GM18502 (cell line): ENCODE measurements at regions not wholly inside any gene's neighbourhood (a gene's known extent, or its start where the extent isn't known, plus 50 kb on each side); places are given as distances from the start of the nearest gene placed in this dataset.
"Not testable (repeated sequence)": the region's sequence is repeated elsewhere in the genome, so short reads cannot be mapped to it uniquely, and the experiment has no call there.

ENCODE experiments used
- ATAC-seq: cut with Tn5 transposase; IDR thresholded peaks from one replicate; pipeline ENCODE4 v1.9.1; 2021; ENCODE audit warnings: mild to moderate bottlenecking; ENCODE audit not compliant: unreplicated experiment, poor library complexity

- no peak for ATAC-seq
Measured at GRCh38 chr6:159642995-159643394, 50.0 kb downstream of the SOD2 start.

- no peak for ATAC-seq
Measured at GRCh38 chr6:159642481-159642880, 50.6 kb downstream of the SOD2 start.

DNA sequence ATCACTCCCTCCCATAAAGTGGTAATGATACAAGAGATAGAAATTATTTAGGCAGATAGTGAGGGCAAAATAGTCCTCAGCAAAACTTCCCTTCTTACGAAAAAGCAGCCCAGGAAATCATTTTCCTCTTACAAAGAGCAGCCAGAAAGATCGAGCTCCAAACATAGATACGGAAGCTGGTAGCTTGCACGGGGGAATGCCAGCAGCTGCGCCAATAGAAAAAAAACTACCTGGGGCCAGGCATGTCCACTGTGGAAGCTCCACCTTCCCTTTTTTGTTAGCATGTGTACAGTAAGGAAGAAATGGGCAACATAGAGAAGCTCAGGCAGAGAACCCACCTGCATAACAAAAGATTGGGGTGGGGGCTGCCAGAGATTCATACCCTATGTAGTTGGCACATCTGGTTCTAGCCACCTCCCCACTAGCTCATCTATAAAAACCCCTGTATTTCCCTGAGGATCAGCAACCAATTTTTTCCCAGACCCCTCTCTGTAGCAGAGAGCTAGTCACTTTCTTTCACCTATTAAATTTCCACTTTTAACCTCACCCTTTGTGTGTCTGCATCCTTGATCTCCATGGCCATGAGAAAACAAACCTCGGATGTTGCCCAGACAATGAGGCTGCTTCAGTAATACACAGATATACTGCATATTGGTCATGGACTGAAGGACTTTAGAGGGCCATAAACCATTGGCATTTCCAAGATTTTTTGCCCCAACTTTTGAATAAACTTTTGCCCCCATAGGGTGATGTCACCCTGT lies 52.1 kb downstream of the SOD2 start:
- ATAC-seq: no peak

- ATAC-seq: no peak
Measured at GRCh38 chr6:159640322-159640721, 52.7 kb downstream of the SOD2 start.

GRCh38 chr6:159639721-159640120 lies 53.3 kb downstream of the SOD2 start:
- no peak for ATAC-seq

GRCh38 chr6:159633196-159633595 lies 59.8 kb downstream of the SOD2 start:
- ATAC-seq: no peak

- ATAC-seq: no peak
Measured at GRCh38 chr6:159631886-159632285, 61.2 kb downstream of the SOD2 start.

- no peak for ATAC-seq
Measured at GRCh38 chr6:159627939-159628338, 65.1 kb downstream of the SOD2 start.

- not testable (repeated sequence) for ATAC-seq
Measured at GRCh38 chr6:159626506-159626905, 66.5 kb downstream of the SOD2 start.

DNA sequence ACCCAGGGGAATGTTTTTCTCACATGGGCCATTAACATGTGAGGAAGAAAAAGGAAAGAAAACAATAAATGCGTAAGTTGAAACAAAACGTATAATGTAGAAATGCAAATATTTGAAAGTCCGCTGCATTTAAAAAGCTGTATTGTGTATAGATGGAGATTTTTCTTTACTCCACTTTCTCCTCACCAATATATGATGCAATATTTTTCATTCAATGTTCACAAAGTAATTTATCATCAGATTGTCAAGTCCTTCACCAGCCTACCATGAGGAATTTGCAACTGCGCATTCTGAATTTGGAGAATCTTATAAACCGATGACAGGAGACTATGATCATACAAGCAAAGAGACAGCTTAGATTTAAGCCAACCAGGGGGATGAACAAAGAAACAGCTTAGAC lies 69.9 kb downstream of the SOD2 start:
- ATAC-seq: no peak

DNA sequence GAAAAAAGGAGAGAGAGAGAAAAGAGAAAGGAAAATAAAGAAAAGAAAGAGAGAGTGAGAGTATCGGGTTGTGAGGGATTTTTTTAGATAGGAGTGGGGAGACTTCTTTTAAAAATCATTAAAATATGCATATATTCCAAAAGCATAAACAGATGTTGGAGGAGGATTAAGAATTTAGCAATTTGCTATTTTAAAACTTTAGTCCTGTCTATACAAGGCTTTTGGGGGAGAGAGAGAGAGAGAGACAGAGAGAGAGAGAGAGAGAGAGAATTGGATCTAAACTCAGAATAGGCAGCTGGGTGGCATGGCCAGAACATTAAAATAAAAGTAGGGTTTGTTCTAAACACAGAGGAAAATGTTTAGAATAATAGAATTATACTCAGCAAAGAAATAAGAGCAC lies 72.1 kb downstream of the SOD2 start:
- no peak for ATAC-seq

GRCh38 chr6:159617444-159617843 lies 75.6 kb downstream of the SOD2 start:
- ATAC-seq: no peak

GRCh38 chr6:159616456-159616855 lies 76.6 kb downstream of the SOD2 start:
- ATAC-seq: no peak

DNA sequence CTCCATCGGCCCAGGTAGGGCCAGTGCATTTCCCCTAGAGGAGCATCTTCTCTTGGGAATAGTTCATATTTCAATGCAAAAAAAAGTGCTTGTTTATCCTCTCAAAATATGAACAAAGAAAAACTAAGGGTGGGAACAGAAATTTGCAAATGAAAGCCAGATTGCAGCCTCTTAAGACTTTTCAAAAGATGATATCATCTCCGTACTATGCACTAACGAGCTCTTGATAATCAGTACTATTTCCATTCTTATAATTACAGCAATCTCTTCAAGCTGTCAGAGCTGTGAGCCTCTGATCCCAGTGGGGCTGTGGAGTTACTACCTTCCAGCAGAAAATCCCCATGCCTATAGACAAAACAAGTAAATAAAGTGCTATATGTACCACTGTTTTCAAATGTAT lies 77.1 kb downstream of the SOD2 start:
- no peak for ATAC-seq

- no peak for ATAC-seq
Measured at GRCh38 chr6:159610881-159611280, 82.2 kb downstream of the SOD2 start.

DNA sequence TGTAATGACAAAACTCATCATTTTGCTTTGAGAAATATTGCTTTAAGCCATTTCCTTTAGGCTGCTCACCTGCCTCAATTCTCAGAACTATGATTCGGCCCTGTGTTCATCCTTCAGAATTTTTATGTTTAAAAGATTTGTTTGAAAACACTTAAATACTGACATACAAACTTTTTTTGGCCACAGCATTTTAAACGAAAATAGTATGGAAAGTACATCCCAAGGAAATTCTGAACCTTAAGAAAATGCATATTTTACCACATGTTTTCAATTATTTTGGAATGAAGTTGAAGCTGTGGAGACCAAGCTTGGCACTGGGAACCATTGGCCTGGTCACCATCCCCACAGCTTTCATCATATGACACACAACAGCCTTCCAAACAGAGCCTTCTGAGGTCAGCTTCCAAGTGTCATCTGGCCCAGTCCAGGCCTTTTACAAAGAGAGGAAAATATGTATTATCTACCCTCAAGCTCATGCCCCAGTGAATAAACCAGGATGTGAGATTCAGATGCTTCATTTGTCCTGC lies 83.3 kb downstream of the SOD2 start:
- ATAC-seq: no peak

- ATAC-seq: no peak
Measured at GRCh38 chr6:159608961-159609651, 83.9 kb downstream of the SOD2 start.

DNA sequence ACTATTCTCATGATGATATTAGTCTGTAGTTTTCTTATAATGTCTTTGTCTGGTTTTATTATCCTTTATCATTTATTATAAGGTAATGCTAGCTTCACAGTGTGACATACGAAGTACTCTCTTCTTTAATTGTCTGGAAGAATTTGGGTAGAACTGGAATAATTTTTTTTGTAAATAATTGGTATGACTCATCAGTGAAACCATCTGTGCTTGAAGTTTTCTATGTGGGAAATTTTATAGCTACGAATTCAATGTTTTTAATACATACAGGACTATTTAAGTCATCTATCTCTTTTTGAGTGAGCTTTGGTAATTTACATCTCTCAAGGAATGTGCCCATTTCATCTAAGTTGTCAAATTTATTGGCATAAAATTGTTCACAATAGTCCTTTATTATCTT lies 86.3 kb downstream of the SOD2 start:
- ATAC-seq: no peak

DNA sequence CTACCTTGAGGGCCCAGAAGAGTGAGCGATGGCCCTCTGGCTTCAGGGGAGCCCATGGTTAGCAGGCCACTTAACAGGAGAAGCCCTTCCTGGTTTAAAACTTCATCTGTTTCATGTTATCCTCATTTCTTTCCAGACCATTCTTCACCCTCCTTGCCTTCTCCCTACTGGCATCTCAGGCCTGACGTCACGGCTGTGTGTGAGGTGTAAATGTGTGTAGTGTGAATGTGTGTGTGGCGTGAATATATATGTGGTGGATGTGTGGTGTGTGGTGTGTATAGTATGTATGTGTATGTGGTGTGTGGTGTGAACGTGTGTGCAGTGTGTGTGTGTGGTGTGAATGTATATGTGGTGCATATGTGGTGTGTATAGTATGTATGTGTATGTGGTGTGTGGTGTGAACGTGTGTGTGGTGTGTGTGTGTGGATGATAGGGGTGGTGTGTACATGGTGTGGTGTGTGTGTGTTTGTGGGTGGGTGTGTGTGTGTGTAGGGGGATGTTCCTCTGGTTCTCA lies 88.5 kb downstream of the SOD2 start:
- no peak for ATAC-seq

GRCh38 chr6:159602431-159603041 lies 90.5 kb downstream of the SOD2 start:
- no peak for ATAC-seq

- no peak for ATAC-seq
Measured at GRCh38 chr6:159601211-159601610, 91.8 kb downstream of the SOD2 start.
